Mesenchymal stem cell (in vitro differentiated cells and primary cell): ENCODE measurements at regions not wholly inside any gene's neighbourhood (a gene's known extent, or its start where the extent isn't known, plus 50 kb on each side); places are given as distances from the start of the nearest gene placed in this dataset.

Source experiments
- DNase-seq: peaks from one replicate; pipeline ENCODE4 v3.0.0-alpha.2; 2013
- H2AFZ ChIP-seq: one replicate; pipeline ENCODE4 v1.6.1; 2013; ENCODE audit warnings: low read depth, mild to moderate bottlenecking, control low read depth, inconsistent platforms, low read length, moderate library complexity
- H2AK5ac ChIP-seq: 2 replicates; pipeline ENCODE4 v1.6.1; 2013; ENCODE audit warnings: low read length, moderate library complexity, mild to moderate bottlenecking, inconsistent platforms; ENCODE audit not compliant: severe bottlenecking
- H2BK120ac ChIP-seq: one replicate; pipeline ENCODE4 v1.6.1; 2013; ENCODE audit warnings: low read depth, mild to moderate bottlenecking, inconsistent platforms, low read length, moderate library complexity
- H2BK12ac ChIP-seq, 2 experiments: one replicate each; pipeline ENCODE4 v1.6.1; 2013; ENCODE audit warnings: inconsistent platforms in 2 of 2, low read length in 2 of 2, mild to moderate bottlenecking in 2 of 2, moderate library complexity in 2 of 2, control low read depth in 1 of 2
- H2BK15ac ChIP-seq: one replicate; pipeline ENCODE4 v1.6.1; 2013; ENCODE audit warnings: mild to moderate bottlenecking, low read depth, inconsistent platforms; ENCODE audit not compliant: poor library complexity, severe bottlenecking
- H2BK5ac ChIP-seq: 2 replicates; pipeline ENCODE4 v1.6.1; 2013; ENCODE audit warnings: low read depth, mild to moderate bottlenecking, low read length, control low read depth, inconsistent platforms; ENCODE audit not compliant: poor library complexity, severe bottlenecking
- H3K14ac ChIP-seq, 2 experiments: one replicate each; pipeline ENCODE4 v1.6.1; 2013; ENCODE audit warnings: inconsistent platforms in 2 of 2, low read length in 2 of 2, control low read depth in 1 of 2, mild to moderate bottlenecking in 1 of 2, moderate library complexity in 1 of 2
- H3K18ac ChIP-seq, 2 experiments: one replicate each; pipeline ENCODE4 v1.6.1; 2013; ENCODE audit warnings: inconsistent platforms in 2 of 2, low read length in 2 of 2, control low read depth in 1 of 2, low read depth in 1 of 2, mild to moderate bottlenecking in 1 of 2
- H3K23ac ChIP-seq, 2 experiments: one replicate each; pipeline ENCODE4 v1.6.1; 2013; ENCODE audit warnings: inconsistent platforms in 2 of 2, low read length in 2 of 2, mild to moderate bottlenecking in 2 of 2, moderate library complexity in 2 of 2, control low read depth in 1 of 2
- H3K27ac ChIP-seq: 2 replicates; pipeline ENCODE4 v1.5.1; 2013; ENCODE audit warnings: mild to moderate bottlenecking, moderate library complexity, low read length, control low read depth, inconsistent platforms; ENCODE audit not compliant: poor library complexity, severe bottlenecking
- H3K27me3 ChIP-seq, 2 experiments: 2 replicates each; pipeline versions ENCODE4 v1.6.1 to v1.7.0; 2013; ENCODE audit warnings: low read length in 2 of 2, mild to moderate bottlenecking in 2 of 2, moderate library complexity in 2 of 2, control low read depth in 1 of 2, inconsistent platforms in 1 of 2; ENCODE audit not compliant: control insufficient read depth in 1 of 2, insufficient read depth in 1 of 2
- H3K36me3 ChIP-seq, 2 experiments: 2 replicates each; pipeline versions ENCODE4 v1.6.1 to v1.7.0; 2013; ENCODE audit warnings: low read length in 2 of 2, control low read depth in 1 of 2, inconsistent platforms in 1 of 2, low read depth in 1 of 2, mild to moderate bottlenecking in 1 of 2; ENCODE audit not compliant: insufficient read depth in 2 of 2, control insufficient read depth in 1 of 2
- H3K4ac ChIP-seq, 2 experiments: one replicate each; pipeline ENCODE4 v1.6.1; 2013; ENCODE audit warnings: inconsistent platforms in 2 of 2, low read length in 2 of 2, mild to moderate bottlenecking in 2 of 2, moderate library complexity in 2 of 2, control low read depth in 1 of 2, low read depth in 1 of 2
- H3K4me1 ChIP-seq: 2 replicates; pipeline ENCODE4 v1.6.1; 2013; ENCODE audit warnings: low read depth, low read length, control low read depth; ENCODE audit not compliant: control insufficient read depth, insufficient read depth
- H3K4me2 ChIP-seq: 2 replicates; pipeline ENCODE4 v1.6.1; 2013; ENCODE audit warnings: low read length, mild to moderate bottlenecking, inconsistent platforms; ENCODE audit not compliant: poor library complexity, severe bottlenecking
- H3K4me3 ChIP-seq, 2 experiments: 2 replicates each; pipeline versions ENCODE4 v1.5.1 to v1.7.0; 2013; ENCODE audit warnings: low read length in 2 of 2, mild to moderate bottlenecking in 2 of 2, control low read depth in 1 of 2, low read depth in 1 of 2; ENCODE audit not compliant: insufficient read depth in 1 of 2
- H3K79me1 ChIP-seq: replicated peaks from 2 replicates; pipeline ENCODE4 v1.6.1; 2013; ENCODE audit warnings: mild to moderate bottlenecking, control low read depth, low read length, inconsistent platforms; ENCODE audit not compliant: poor library complexity, severe bottlenecking
- H3K9ac ChIP-seq: 2 replicates; pipeline ENCODE4 v1.7.0; 2013; ENCODE audit warnings: mild to moderate bottlenecking, low read length, moderate library complexity
- H3K9me3 ChIP-seq: 2 replicates; pipeline ENCODE4 v1.7.0; 2013; ENCODE audit warnings: mild to moderate bottlenecking, low read length; ENCODE audit not compliant: control insufficient read depth
- H4K8ac ChIP-seq: one replicate; pipeline ENCODE4 v1.6.1; 2013; ENCODE audit warnings: inconsistent platforms, mild to moderate bottlenecking, low read length, moderate library complexity
- H4K91ac ChIP-seq: one replicate; pipeline ENCODE4 v1.6.1; 2013; ENCODE audit warnings: mild to moderate bottlenecking, low read length, inconsistent platforms
- WGBS: methylation state at CpG from one replicate; pipeline ENCODE4 v1.1.7; 2013; ENCODE audit warnings: mixed read lengths; 5-methylcytosine and 5-hydroxymethylcytosine counted together

GRCh38 chrX:16039363-16039762 lies 84.0 kb upstream of the GRPR start:
- no peak overlapping the region for H2BK15ac ChIP-seq
- H3K23ac ChIP-seq, result no peak overlapping the region
- no peaks in the 10 kb centered on the region for H3K79me1 ChIP-seq
- H3K36me3 ChIP-seq, result no peaks in the 10 kb centered on the region
- H3K4me1 ChIP-seq, result no peaks in the 10 kb centered on the region
- no peak overlapping the region for H4K91ac ChIP-seq
- H3K27ac ChIP-seq, result no peak overlapping the region
- no peak overlapping the region for H2BK12ac ChIP-seq
- no peak for DNase-seq
- no peak overlapping the region for H2AK5ac ChIP-seq
- H3K4me2 ChIP-seq, result no peak overlapping the region
- no peak overlapping the region for H4K8ac ChIP-seq
- H2BK5ac ChIP-seq, result no peak overlapping the region
- H3K14ac ChIP-seq, result no peak overlapping the region
- H3K4ac ChIP-seq, result no peak overlapping the region
- H3K18ac ChIP-seq, result no peak overlapping the region
- no peaks in the 10 kb centered on the region for H3K9me3 ChIP-seq
- H2AFZ ChIP-seq, result no peak overlapping the region
- no peak overlapping the region for H3K9ac ChIP-seq
- H3K4me3 ChIP-seq, result no peak overlapping the region
- H2BK120ac ChIP-seq, result no peak overlapping the region
- peaks cover 0 to 7% of the 10 kb centered on the region in 2 experiments for H3K27me3 ChIP-seq

- Histone ChIP-seq H3K18ac (no peak overlapping the region), H3K79me1 (no peaks in the 10 kb centered on the region), H3K23ac (no peak overlapping the region), H3K36me3 (no peaks in the 10 kb centered on the region), H2BK12ac (no peak overlapping the region), H2AFZ (no peak overlapping the region), H2BK5ac (no peak overlapping the region), H3K4me1 (no peaks in the 10 kb centered on the region), H3K27ac (no peak overlapping the region), H3K4me3 (no peak overlapping the region), H3K14ac (no peak overlapping the region), H3K9ac (no peak overlapping the region), H3K4me2 (no peak overlapping the region), H3K9me3 (no peaks in the 10 kb centered on the region), H2BK120ac (no peak overlapping the region), H2AK5ac (no peak overlapping the region), H2BK15ac (no peak overlapping the region), H3K27me3 (no peaks in the 10 kb centered on the region), H4K8ac (no peak overlapping the region), H3K4ac (no peak overlapping the region), H4K91ac (no peak overlapping the region)
- peak; percentile 9 for DNase-seq
- WGBS, result 60% methylated on average over 1 of the region's 4 CpGs
These were observed 90.0 kb upstream of the GRPR start for GRCh38 chrX:16033331-16033730.

DNA sequence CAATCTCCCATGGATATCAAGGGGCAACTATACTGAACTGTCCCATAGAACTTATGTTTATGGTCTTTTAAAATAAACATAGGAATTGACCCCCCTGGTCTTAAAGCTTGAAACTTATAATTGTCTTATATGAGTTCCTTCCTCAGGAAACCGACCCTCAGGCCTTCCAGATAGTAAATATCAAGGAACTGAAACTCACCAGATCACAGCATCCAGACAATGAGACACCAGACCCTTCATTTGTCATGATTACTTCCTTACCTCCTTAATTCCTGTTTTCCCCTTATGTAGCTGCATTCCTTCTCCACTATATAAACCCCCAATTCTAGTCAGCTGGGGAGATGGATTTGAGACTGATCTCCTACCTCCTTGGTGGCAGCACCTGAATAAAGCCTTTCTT lies 94.8 kb upstream of the GRPR start:
- Histone ChIP-seq H3K4me2 (no peak overlapping the region), H3K36me3 (no peaks in the 10 kb centered on the region), H3K18ac (no peak overlapping the region), H2BK5ac (no peak overlapping the region), H2BK120ac (no peak overlapping the region), H4K91ac (no peak overlapping the region), H2BK15ac (no peak overlapping the region), H2AK5ac (no peak overlapping the region), H3K27me3 (no peaks in the 10 kb centered on the region), H3K4me3 (no peak overlapping the region), H3K27ac (no peak overlapping the region), H3K9me3 (no peaks in the 10 kb centered on the region), H3K23ac (no peak overlapping the region), H3K4me1 (peaks cover 1% of the 10 kb centered on the region), H2BK12ac (no peak overlapping the region), H3K79me1 (no peaks in the 10 kb centered on the region), H3K9ac (no peak overlapping the region), H3K14ac (no peak overlapping the region), H4K8ac (no peak overlapping the region), H3K4ac (no peak overlapping the region), H2AFZ (no peak overlapping the region)
- DNase-seq, result no peak
- WGBS, result 33% methylated on average over 1 of the region's 1 CpG

DNA sequence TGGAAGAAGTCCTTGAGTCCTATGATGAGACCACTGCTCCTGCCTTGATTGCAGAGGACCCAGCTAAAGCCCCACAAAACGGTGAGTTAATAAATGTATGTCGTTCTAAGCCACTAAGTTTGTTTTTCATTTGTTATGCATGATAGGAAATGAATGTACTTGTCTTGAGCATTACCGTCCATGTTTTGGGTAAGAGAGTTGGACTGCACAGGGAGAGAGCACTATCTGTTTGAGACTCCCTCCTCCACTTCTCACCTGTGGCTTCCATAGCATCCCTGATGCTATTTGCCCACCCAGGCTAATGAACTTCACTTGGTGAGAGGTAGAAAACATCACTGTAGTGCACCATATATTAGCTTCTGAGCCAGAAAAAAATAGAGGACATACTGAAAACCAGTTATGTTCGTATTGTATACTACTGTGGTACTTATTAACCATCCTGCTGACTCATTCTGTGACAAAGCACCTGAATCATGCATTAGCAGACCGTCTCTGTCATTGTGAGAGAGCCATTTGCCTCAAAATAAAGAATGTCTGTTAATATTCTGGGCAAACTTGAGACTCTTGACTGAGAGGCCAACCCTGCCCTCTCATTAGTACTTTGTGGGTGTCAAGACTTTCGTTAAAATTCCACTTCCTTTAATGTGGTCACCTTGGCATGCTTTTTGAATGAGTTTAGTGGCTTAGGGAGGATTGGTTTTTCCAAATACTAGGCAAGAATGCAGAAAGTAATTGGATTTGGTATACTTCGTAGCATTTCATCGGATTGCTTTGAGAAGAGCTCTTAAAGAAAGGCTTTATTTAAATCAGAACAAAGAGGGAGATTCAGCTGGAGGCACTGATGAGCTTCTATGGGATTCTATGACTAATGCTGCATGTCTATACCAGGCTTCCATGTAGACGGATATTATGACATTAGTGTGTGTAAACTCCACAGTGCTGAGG lies 99.3 kb upstream of the GRPR start:
- Histone ChIP-seq H3K36me3 (no peaks in the 10 kb centered on the region), H3K14ac (no peak overlapping the region), H2BK15ac (no peak overlapping the region), H3K9me3 (no peaks in the 10 kb centered on the region), H2BK12ac (no peak overlapping the region), H3K4me1 (peaks cover 1% of the 10 kb centered on the region), H3K18ac (no peak overlapping the region), H3K4me2 (peak overlapping the region; percentile 16), H2AK5ac (peak overlapping the region; percentile 80), H4K8ac (no peak overlapping the region), H3K9ac (no peak overlapping the region), H3K4ac (no peak overlapping the region), H3K79me1 (no peaks in the 10 kb centered on the region), H2BK5ac (no peak overlapping the region), H3K23ac (no peak overlapping the region), H3K27ac (peak overlapping the region; percentile 75), H3K27me3 (no peaks in the 10 kb centered on the region), H4K91ac (no peak overlapping the region), H3K4me3 (no peak overlapping the region), H2BK120ac (no peak overlapping the region), H2AFZ (no peak overlapping the region)
- peak; percentile 63 for DNase-seq
- 27% methylated on average over 7 of the region's 9 CpGs for WGBS
